Calu3 (cell line): ENCODE measurements at regions not wholly inside any gene's neighbourhood (a gene's known extent, or its start where the extent isn't known, plus 50 kb on each side); places are given as distances from the start of the nearest gene placed in this dataset.

Source experiments
- BruUV-seq: library from RNA; stranded (reverse); fragments of 400-500 nt; replicated peaks from 2 replicates; lab custom pipeline; 2021; lab: Mats Ljungman, UMichigan
- CTCF ChIA-PET: fragments of 300-600 bp; sonication (Branson Sonifier 250); formaldehyde crosslinking; loops from one replicate; lab custom pipeline; 2022; ENCODE audit warnings: antibody characterized with exemption; lab: Charles Lee
- DNase-seq: peaks from one replicate; pipeline ENCODE4 v3.0.0; 2022
- H3K27ac Mint-ChIP-seq: one replicate; pipeline ENCODE4 v1.8.0; 2022; ENCODE audit warnings: mixed read lengths; ENCODE audit not compliant: unreplicated experiment
- H3K27me3 Mint-ChIP-seq: one replicate; pipeline ENCODE4 v1.8.0; 2022; ENCODE audit warnings: mixed read lengths; ENCODE audit not compliant: unreplicated experiment
- H3K36me3 Mint-ChIP-seq: one replicate; pipeline ENCODE4 v1.8.0; 2022; ENCODE audit warnings: mild to moderate bottlenecking, moderate library complexity, mixed read lengths; ENCODE audit not compliant: insufficient read depth, unreplicated experiment
- H3K4me1 Mint-ChIP-seq: one replicate; pipeline ENCODE4 v1.8.0; 2022; ENCODE audit warnings: mild to moderate bottlenecking, low read depth, mixed read lengths; ENCODE audit not compliant: unreplicated experiment
- H3K4me3 Mint-ChIP-seq: one replicate; pipeline ENCODE4 v1.8.0; 2022; ENCODE audit warnings: mild to moderate bottlenecking, low read depth, moderate library complexity, mixed read lengths; ENCODE audit not compliant: unreplicated experiment
- H3K9me3 Mint-ChIP-seq: one replicate; pipeline ENCODE4 v1.8.0; 2022; ENCODE audit warnings: low read depth, mixed read lengths; ENCODE audit not compliant: unreplicated experiment
- CTCF ChIP-seq: fragments of 200-600 bp; IDR thresholded peaks from one replicate; pipeline ENCODE4 v1.8.0; 2022; ENCODE audit warnings: antibody characterized with exemption; ENCODE audit not compliant: unreplicated experiment
- intact Hi-C: fragments of 100-400 bp; cut with micrococcal nuclease; formaldehyde crosslinking; loops from one replicate; pipeline ENCODE4 v1.10.0; 2022; ENCODE audit not compliant: unreplicated experiment

GRCh38 chr18:5710235-5710634 is 166.4 kb upstream of the EPB41L3 start:
- peaks cover 2% of the 10 kb centered on the region for H3K9me3 Mint-ChIP-seq
- intact Hi-C loops: no loop called here
- no peaks in the 10 kb centered on the region for H3K36me3 Mint-ChIP-seq
- no peaks in the 10 kb centered on the region for H3K27me3 Mint-ChIP-seq
- no peak overlapping the region for H3K4me3 Mint-ChIP-seq
- no peaks in the 10 kb centered on the region for H3K4me1 Mint-ChIP-seq
- CTCF ChIA-PET: no interaction called here
- no peak for DNase-seq
- TF ChIP-seq CTCF: no peak
- H3K27ac Mint-ChIP-seq: no peak overlapping the region
- no TSS peak for BruUV-seq

- CTCF ChIA-PET: interaction anchor here (0.7 kb wide), 1 partner anchor 111 kb away, joined by 3 read pairs; no protein-coding TSS in a partner anchor
- no TSS peak for BruUV-seq
- H3K4me3 Mint-ChIP-seq: no peak overlapping the region
- no peaks in the 10 kb centered on the region for H3K36me3 Mint-ChIP-seq
- intact Hi-C loops: no loop called here
- H3K4me1 Mint-ChIP-seq: no peaks in the 10 kb centered on the region
- H3K9me3 Mint-ChIP-seq: peaks cover 2% of the 10 kb centered on the region
- no peak for TF ChIP-seq CTCF
- H3K27ac Mint-ChIP-seq: no peak overlapping the region
- no peak for DNase-seq
- no peaks in the 10 kb centered on the region for H3K27me3 Mint-ChIP-seq
Measured at GRCh38 chr18:5709476-5710095, 165.8 kb upstream of the EPB41L3 start.

GRCh38 chr18:5707586-5707985 is 163.8 kb upstream of the EPB41L3 start:
- no peak for DNase-seq
- Mint-ChIP-seq H3K27ac (no peak overlapping the region), H3K4me1 (no peaks in the 10 kb centered on the region), H3K27me3 (no peaks in the 10 kb centered on the region), H3K9me3 (peaks cover 7% of the 10 kb centered on the region), H3K36me3 (no peaks in the 10 kb centered on the region), H3K4me3 (no peak overlapping the region)
- CTCF ChIA-PET: no interaction called here
- intact Hi-C loops: no loop called here
- BruUV-seq: no TSS peak
- TF ChIP-seq CTCF: no peak

- peaks cover 7% of the 10 kb centered on the region for H3K9me3 Mint-ChIP-seq
- H3K27me3 Mint-ChIP-seq: no peaks in the 10 kb centered on the region
- H3K27ac Mint-ChIP-seq: no peak overlapping the region
- no peak for TF ChIP-seq CTCF
- intact Hi-C loops: no loop called here
- no TSS peak for BruUV-seq
- CTCF ChIA-PET: no interaction called here
- no peak for DNase-seq
- no peaks in the 10 kb centered on the region for H3K36me3 Mint-ChIP-seq
- H3K4me3 Mint-ChIP-seq: no peak overlapping the region
- H3K4me1 Mint-ChIP-seq: no peaks in the 10 kb centered on the region
Measured at GRCh38 chr18:5705393-5705792, 161.6 kb upstream of the EPB41L3 start.
